ENCODE measurements at regions not wholly inside any gene's neighbourhood (a gene's known extent, or its start where the extent isn't known, plus 50 kb on each side); places are given as distances from the start of the nearest gene placed in this dataset.

GRCh38 chr13:104105418-104106355, 1039.5 kb upstream of the SLC10A2 start:
- no peaks in the 10 kb centered on the region for H3K9me3 ChIP-seq (ENCODE audit: control insufficient read depth, insufficient read depth, low read length)
- H3K4me3 ChIP-seq (ENCODE audit: low read depth, low read length) = no peak overlapping the region
- 49% methylated on average over 2 of the region's 7 CpGs for WGBS (ENCODE audit: insufficient coverage)
- H3K27ac ChIP-seq (ENCODE audit: low read depth, low read length) = no peak overlapping the region
- no peaks in the 10 kb centered on the region for H3K27me3 ChIP-seq (ENCODE audit: control insufficient read depth, insufficient read depth, low read length)
- DNase-seq (ENCODE audit: low read depth in 4 of 6, low spot score in 6 of 6) = no peak
- no peaks in the 10 kb centered on the region for H3K4me1 ChIP-seq (ENCODE audit: control insufficient read depth, insufficient read depth, low read length)
- no peaks in the 10 kb centered on the region for H3K36me3 ChIP-seq (ENCODE audit: control insufficient read depth, insufficient read depth, low read length)

- H3K4me1 ChIP-seq (ENCODE audit: control insufficient read depth, insufficient read depth, low read length) = no peaks in the 10 kb centered on the region
- H3K4me3 ChIP-seq (ENCODE audit: low read depth, low read length) = no peak overlapping the region
- no peaks in the 10 kb centered on the region for H3K27me3 ChIP-seq (ENCODE audit: control insufficient read depth, insufficient read depth, low read length)
Measured at GRCh38 chr13:104099750-104100149, 1033.5 kb upstream of the SLC10A2 start.

GRCh38 chr13:104098421-104098820, 1032.2 kb upstream of the SLC10A2 start:
- no peaks in the 10 kb centered on the region for H3K4me1 ChIP-seq (ENCODE audit: control insufficient read depth, insufficient read depth, low read length)
- WGBS (ENCODE audit: insufficient coverage) = 96% methylated on average over 2 of the region's 4 CpGs

More at GRCh38 chr13:104099750-104100149, 1033.5 kb upstream of the SLC10A2 start:
- Histone ChIP-seq H3K36me3 (ENCODE audit: control insufficient read depth, insufficient read depth, low read length) (no peaks in the 10 kb centered on the region), H3K27ac (ENCODE audit: low read depth, low read length) (no peak overlapping the region), H3K9me3 (ENCODE audit: control insufficient read depth, insufficient read depth, low read length) (no peaks in the 10 kb centered on the region)
- no peak for DNase-seq (ENCODE audit: low read depth in 4 of 6, low spot score in 6 of 6)

GRCh38 chr13:104086759-104087158, 1020.5 kb upstream of the SLC10A2 start:
- no peak overlapping the region for H3K4me3 ChIP-seq (ENCODE audit: low read depth, low read length)
- no peaks in the 10 kb centered on the region for H3K9me3 ChIP-seq (ENCODE audit: control insufficient read depth, insufficient read depth, low read length)
- no peaks in the 10 kb centered on the region for H3K36me3 ChIP-seq (ENCODE audit: control insufficient read depth, insufficient read depth, low read length)
- 94% methylated on average over 2 of the region's 5 CpGs for WGBS (ENCODE audit: insufficient coverage)
- no peaks in the 10 kb centered on the region for H3K4me1 ChIP-seq (ENCODE audit: control insufficient read depth, insufficient read depth, low read length)
- no peak for DNase-seq (ENCODE audit: low read depth in 4 of 6, low spot score in 6 of 6)
- no peak overlapping the region for H3K27ac ChIP-seq (ENCODE audit: low read depth, low read length)
- no peaks in the 10 kb centered on the region for H3K27me3 ChIP-seq (ENCODE audit: control insufficient read depth, insufficient read depth, low read length)

More at GRCh38 chr13:104098421-104098820, 1032.2 kb upstream of the SLC10A2 start:
- Histone ChIP-seq H3K27me3 (ENCODE audit: control insufficient read depth, insufficient read depth, low read length) (no peaks in the 10 kb centered on the region), H3K9me3 (ENCODE audit: control insufficient read depth, insufficient read depth, low read length) (no peaks in the 10 kb centered on the region), H3K36me3 (ENCODE audit: control insufficient read depth, insufficient read depth, low read length) (no peaks in the 10 kb centered on the region), H3K4me3 (ENCODE audit: low read depth, low read length) (no peak overlapping the region), H3K27ac (ENCODE audit: low read depth, low read length) (no peak overlapping the region)
- DNase-seq (ENCODE audit: low read depth in 4 of 6, low spot score in 6 of 6) = no peak

- Histone ChIP-seq H3K4me1 (ENCODE audit: control insufficient read depth, insufficient read depth, low read length) (no peaks in the 10 kb centered on the region), H3K4me3 (ENCODE audit: low read depth, low read length) (no peak overlapping the region), H3K36me3 (ENCODE audit: control insufficient read depth, insufficient read depth, low read length) (no peaks in the 10 kb centered on the region), H3K27ac (ENCODE audit: low read depth, low read length) (no peak overlapping the region), H3K27me3 (ENCODE audit: control insufficient read depth, insufficient read depth, low read length) (no peaks in the 10 kb centered on the region), H3K9me3 (ENCODE audit: control insufficient read depth, insufficient read depth, low read length) (no peaks in the 10 kb centered on the region)
- DNase-seq (ENCODE audit: low read depth in 4 of 6, low spot score in 6 of 6) = no peak
- no CpG with 5 or more reads among the region's 1 CpG for WGBS (ENCODE audit: insufficient coverage)
Measured at GRCh38 chr13:104086210-104086609, 1020.0 kb upstream of the SLC10A2 start.

GRCh38 chr13:104085611-104086010, 1019.4 kb upstream of the SLC10A2 start:
- Histone ChIP-seq H3K27ac (ENCODE audit: low read depth, low read length) (no peak overlapping the region), H3K9me3 (ENCODE audit: control insufficient read depth, insufficient read depth, low read length) (no peaks in the 10 kb centered on the region), H3K4me1 (ENCODE audit: control insufficient read depth, insufficient read depth, low read length) (no peaks in the 10 kb centered on the region), H3K27me3 (ENCODE audit: control insufficient read depth, insufficient read depth, low read length) (no peaks in the 10 kb centered on the region), H3K36me3 (ENCODE audit: control insufficient read depth, insufficient read depth, low read length) (no peaks in the 10 kb centered on the region), H3K4me3 (ENCODE audit: low read depth, low read length) (no peak overlapping the region)
- DNase-seq (ENCODE audit: low read depth in 4 of 6, low spot score in 6 of 6) = no peak
- 93% methylated on average over 2 of the region's 4 CpGs for WGBS (ENCODE audit: insufficient coverage)

GRCh38 chr13:104074326-104074725, 1008.1 kb upstream of the SLC10A2 start:
- WGBS (ENCODE audit: insufficient coverage) = no CpG with 5 or more reads among the region's 2 CpGs
- H3K4me3 ChIP-seq (ENCODE audit: low read depth, low read length) = no peak overlapping the region
- H3K4me1 ChIP-seq (ENCODE audit: control insufficient read depth, insufficient read depth, low read length) = no peaks in the 10 kb centered on the region
- no peak for DNase-seq (ENCODE audit: low read depth in 4 of 6, low spot score in 6 of 6)
- no peaks in the 10 kb centered on the region for H3K9me3 ChIP-seq (ENCODE audit: control insufficient read depth, insufficient read depth, low read length)
- no peaks in the 10 kb centered on the region for H3K27me3 ChIP-seq (ENCODE audit: control insufficient read depth, insufficient read depth, low read length)
- H3K27ac ChIP-seq (ENCODE audit: low read depth, low read length) = no peak overlapping the region
- H3K36me3 ChIP-seq (ENCODE audit: control insufficient read depth, insufficient read depth, low read length) = no peaks in the 10 kb centered on the region

- Histone ChIP-seq H3K9me3 (ENCODE audit: control insufficient read depth, insufficient read depth, low read length) (no peaks in the 10 kb centered on the region), H3K27me3 (ENCODE audit: control insufficient read depth, insufficient read depth, low read length) (no peaks in the 10 kb centered on the region), H3K4me1 (ENCODE audit: control insufficient read depth, insufficient read depth, low read length) (no peaks in the 10 kb centered on the region), H3K4me3 (ENCODE audit: low read depth, low read length) (no peak overlapping the region), H3K36me3 (ENCODE audit: control insufficient read depth, insufficient read depth, low read length) (no peaks in the 10 kb centered on the region), H3K27ac (ENCODE audit: low read depth, low read length) (no peak overlapping the region)
- no CpG with 5 or more reads among the region's 2 CpGs for WGBS (ENCODE audit: insufficient coverage)
- peak in 1 of 6 donors; percentile 4 for DNase-seq (ENCODE audit: low read depth in 4 of 6, low spot score in 6 of 6)
Measured at GRCh38 chr13:104071806-104072205, 1005.6 kb upstream of the SLC10A2 start.

- Histone ChIP-seq H3K27me3 (ENCODE audit: control insufficient read depth, insufficient read depth, low read length) (no peaks in the 10 kb centered on the region), H3K9me3 (ENCODE audit: control insufficient read depth, insufficient read depth, low read length) (no peaks in the 10 kb centered on the region), H3K27ac (ENCODE audit: low read depth, low read length) (no peak overlapping the region), H3K36me3 (ENCODE audit: control insufficient read depth, insufficient read depth, low read length) (no peaks in the 10 kb centered on the region), H3K4me3 (ENCODE audit: low read depth, low read length) (no peak overlapping the region), H3K4me1 (ENCODE audit: control insufficient read depth, insufficient read depth, low read length) (no peaks in the 10 kb centered on the region)
- no peak for DNase-seq (ENCODE audit: low read depth in 4 of 6, low spot score in 6 of 6)
- 93% methylated on average over 2 of the region's 2 CpGs for WGBS (ENCODE audit: insufficient coverage)
Measured at GRCh38 chr13:104065328-104065727, 999.1 kb upstream of the SLC10A2 start.

GRCh38 chr13:104057861-104058260, 991.6 kb upstream of the SLC10A2 start:
- Histone ChIP-seq H3K27ac (ENCODE audit: low read depth, low read length) (no peak overlapping the region), H3K27me3 (ENCODE audit: control insufficient read depth, insufficient read depth, low read length) (no peaks in the 10 kb centered on the region), H3K4me3 (ENCODE audit: low read depth, low read length) (no peak overlapping the region), H3K36me3 (ENCODE audit: control insufficient read depth, insufficient read depth, low read length) (no peaks in the 10 kb centered on the region), H3K4me1 (ENCODE audit: control insufficient read depth, insufficient read depth, low read length) (no peaks in the 10 kb centered on the region), H3K9me3 (ENCODE audit: control insufficient read depth, insufficient read depth, low read length) (peaks cover 1% of the 10 kb centered on the region)
- no peak for DNase-seq (ENCODE audit: low read depth in 4 of 6, low spot score in 6 of 6)
- no CpG with 5 or more reads among the region's 4 CpGs for WGBS (ENCODE audit: insufficient coverage)
